Lung (tissue), 11 donors: ENCODE measurements at regions not wholly inside any gene's neighbourhood (a gene's known extent, or its start where the extent isn't known, plus 50 kb on each side); places are given as distances from the start of the nearest gene placed in this dataset.
A peak's percentile ranks its signal among the peaks of the same experiment; 100 is the strongest.

Experiments used
- ATAC-seq: fragments of 200-7000 bp; cut with Tn5 transposase; one replicate; pipeline ENCODE4 v1.9.1; 2020; ENCODE audit warnings: moderate number of reproducible peaks; ENCODE audit not compliant: insufficient read depth, low FRiP score
- DNase-seq, 3 donors: peaks; one replicate each; pipeline ENCODE4 v3.0.0-alpha.2; 2013 to 2017
- H3K27ac ChIP-seq, 2 donors: one replicate each; pipeline ENCODE4 v1.5.1; 2013; ENCODE audit warnings: mild to moderate bottlenecking in 2 of 2, moderate library complexity in 2 of 2, control low read depth in 1 of 2, inconsistent platforms in 1 of 2, low read depth in 1 of 2, low read length in 1 of 2
- H3K27me3 ChIP-seq, 3 donors: one replicate each; pipeline ENCODE4 v1.5.1; 2013; ENCODE audit warnings: low read length in 2 of 3; ENCODE audit not compliant: control insufficient read depth in 3 of 3, insufficient read depth in 3 of 3
- H3K36me3 ChIP-seq, 4 donors: one replicate each; pipeline ENCODE4 v1.5.1; 2013; ENCODE audit warnings: low read length in 4 of 4, mild to moderate bottlenecking in 1 of 4, moderate library complexity in 1 of 4; ENCODE audit not compliant: control insufficient read depth in 4 of 4, insufficient read depth in 4 of 4
- H3K4me1 ChIP-seq, 5 donors: one replicate each; pipeline ENCODE4 v1.5.1; 2013; ENCODE audit warnings: low read length in 5 of 5, mild to moderate bottlenecking in 2 of 5, moderate library complexity in 1 of 5; ENCODE audit not compliant: control insufficient read depth in 5 of 5, insufficient read depth in 5 of 5
- H3K4me3 ChIP-seq: one replicate; pipeline ENCODE4 v1.5.1; 2013; ENCODE audit warnings: mild to moderate bottlenecking, control low read depth, moderate library complexity
- H3K9ac ChIP-seq, 2 donors: one replicate each; pipeline ENCODE4 v1.5.1; 2013; ENCODE audit warnings: low read length in 2 of 2, control low read depth in 1 of 2; ENCODE audit not compliant: insufficient read depth in 1 of 2
- H3K9me3 ChIP-seq, 4 donors: one replicate each; pipeline ENCODE4 v1.5.1; 2013; ENCODE audit warnings: low read length in 3 of 4, mild to moderate bottlenecking in 1 of 4, moderate library complexity in 1 of 4; ENCODE audit not compliant: control insufficient read depth in 4 of 4, insufficient read depth in 3 of 4
- WGBS, 2 donors: extraction: QIAGEN DNeasy Blood & Tissue Kit; methylation state at CpG; one replicate each; pipeline ENCODE4 v1.1.7; 2013; 5-methylcytosine and 5-hydroxymethylcytosine counted together
- TF ChIP-seq, protein P1 (sequence below): IDR thresholded peaks from 2 replicates; pipeline ENCODE4 v1.5.1; 2012; ENCODE audit warnings: mild to moderate bottlenecking; ENCODE audit errors: control extremely low read depth, extremely low read depth
- donor health status: control.
- donor health status: control.
- donor health status: Bipolar disorder and iron deficiency.
- donor health status: healthy.
- donor health status: DM: yes; HTN: yes; CAD: no.

DNA sequence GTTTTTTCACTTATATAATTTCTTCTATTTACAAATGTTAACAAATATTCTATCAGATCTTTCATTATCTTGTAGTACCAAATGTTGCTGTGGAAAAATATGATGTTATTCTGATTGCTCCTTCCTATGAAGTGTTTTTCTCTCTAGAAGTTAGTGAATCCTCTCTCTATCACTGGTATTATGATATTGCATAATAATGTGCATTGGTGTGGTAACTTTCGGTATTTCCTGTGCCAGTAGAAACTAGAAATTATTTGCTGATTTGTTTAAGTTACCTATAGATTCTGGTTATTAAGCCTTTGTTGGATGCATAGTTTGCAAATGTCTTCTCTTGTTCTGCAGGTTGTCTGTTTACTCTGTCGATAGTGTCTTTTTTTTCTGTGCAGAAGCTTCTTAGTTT, 342.5 kb downstream of the CENPW start:
- Histone ChIP-seq H3K27me3 (no peaks in the 10 kb centered on the region), H3K4me1 (no peaks in the 10 kb centered on the region), H3K36me3 (no peaks in the 10 kb centered on the region), H3K4me3 (no peak overlapping the region), H3K9me3 (peaks cover 0 to 2% (median under 1%) of the 10 kb centered on the region in 4 donors), H3K9ac (no peak overlapping the region), H3K27ac (no peak overlapping the region)
- DNase-seq (peak in 2 of 3 donors; percentile 9 to 32), ATAC-seq (no peak)
- TF ChIP-seq, protein P1, sequence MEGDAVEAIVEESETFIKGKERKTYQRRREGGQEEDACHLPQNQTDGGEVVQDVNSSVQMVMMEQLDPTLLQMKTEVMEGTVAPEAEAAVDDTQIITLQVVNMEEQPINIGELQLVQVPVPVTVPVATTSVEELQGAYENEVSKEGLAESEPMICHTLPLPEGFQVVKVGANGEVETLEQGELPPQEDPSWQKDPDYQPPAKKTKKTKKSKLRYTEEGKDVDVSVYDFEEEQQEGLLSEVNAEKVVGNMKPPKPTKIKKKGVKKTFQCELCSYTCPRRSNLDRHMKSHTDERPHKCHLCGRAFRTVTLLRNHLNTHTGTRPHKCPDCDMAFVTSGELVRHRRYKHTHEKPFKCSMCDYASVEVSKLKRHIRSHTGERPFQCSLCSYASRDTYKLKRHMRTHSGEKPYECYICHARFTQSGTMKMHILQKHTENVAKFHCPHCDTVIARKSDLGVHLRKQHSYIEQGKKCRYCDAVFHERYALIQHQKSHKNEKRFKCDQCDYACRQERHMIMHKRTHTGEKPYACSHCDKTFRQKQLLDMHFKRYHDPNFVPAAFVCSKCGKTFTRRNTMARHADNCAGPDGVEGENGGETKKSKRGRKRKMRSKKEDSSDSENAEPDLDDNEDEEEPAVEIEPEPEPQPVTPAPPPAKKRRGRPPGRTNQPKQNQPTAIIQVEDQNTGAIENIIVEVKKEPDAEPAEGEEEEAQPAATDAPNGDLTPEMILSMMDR, result no peak
- WGBS, 2 donors, result 73 to 80% methylated on average over 2 of the region's 2 CpGs

DNA sequence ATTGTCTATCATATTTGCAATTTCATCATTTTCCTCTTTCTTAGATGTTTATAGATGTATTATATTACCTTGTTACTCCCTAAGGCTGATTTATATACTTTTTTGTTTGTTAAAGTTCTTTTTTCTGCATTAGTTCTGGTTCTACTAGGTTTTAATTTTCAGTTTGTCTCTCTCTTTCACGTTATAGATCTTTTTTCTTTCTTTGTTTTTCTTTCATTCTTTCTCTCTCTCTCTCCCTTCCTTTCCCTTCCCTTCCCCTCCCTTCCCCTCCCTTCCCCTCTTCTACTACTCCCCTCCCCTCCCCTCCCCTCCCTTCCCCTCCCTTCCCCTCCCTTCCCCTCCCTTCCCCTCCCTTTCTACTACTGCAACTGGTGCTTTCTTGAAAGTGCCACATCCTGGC, 345.3 kb downstream of the CENPW start:
- Histone ChIP-seq H3K36me3 (no peaks in the 10 kb centered on the region), H3K4me1 (no peaks in the 10 kb centered on the region), H3K4me3 (no peak overlapping the region), H3K9ac (no peak overlapping the region), H3K9me3 (peaks cover 0 to 2% (median under 1%) of the 10 kb centered on the region in 4 donors), H3K27me3 (no peaks in the 10 kb centered on the region), H3K27ac (no peak overlapping the region)
- TF ChIP-seq, protein P1, result no peak
- no peak for DNase-seq
- WGBS, 2 donors, result 77% methylated on average over 1 of the region's 1 CpG
- ATAC-seq, result no peak

DNA sequence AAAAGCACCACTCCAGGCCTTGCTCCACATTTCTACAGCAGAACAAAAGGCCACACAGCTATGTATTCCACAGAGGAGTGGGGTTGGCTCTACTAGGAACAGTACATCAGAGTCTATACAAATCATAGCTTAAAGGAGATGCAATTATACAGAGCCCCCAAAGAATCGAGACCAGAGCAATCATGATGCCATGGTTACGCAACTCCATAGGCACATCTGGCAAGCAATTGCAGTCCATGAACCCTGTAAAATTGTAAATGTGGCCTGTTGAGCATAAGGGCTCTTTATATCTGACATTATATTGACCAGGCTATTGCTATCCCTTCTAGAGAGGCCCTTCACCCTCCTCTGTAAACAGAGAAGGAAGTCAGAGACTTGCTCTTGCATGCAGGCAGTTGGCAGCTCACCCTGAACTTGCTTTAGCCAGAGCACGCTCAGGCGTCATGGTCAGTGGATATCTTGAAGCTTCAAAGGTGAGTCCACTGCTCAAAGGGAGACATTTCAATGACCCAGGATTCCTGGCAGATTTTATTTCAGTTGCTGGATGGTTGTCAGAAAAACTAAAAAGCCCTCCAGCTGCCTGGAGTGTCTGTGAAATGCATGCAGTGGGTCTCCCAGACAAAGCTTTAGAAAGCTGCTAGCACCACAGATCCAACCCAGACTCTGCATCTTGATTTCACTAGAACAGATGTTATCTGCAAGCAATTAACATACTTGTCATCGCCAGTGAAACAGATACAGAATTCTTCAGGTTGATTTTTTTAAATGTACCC, 357.2 kb downstream of the CENPW start:
- H3K36me3 ChIP-seq, result no peaks in the 10 kb centered on the region
- no peaks in the 10 kb centered on the region for H3K27me3 ChIP-seq
- no peak overlapping the region for H3K9ac ChIP-seq
- no peaks in the 10 kb centered on the region for H3K4me1 ChIP-seq
- no peak overlapping the region for H3K4me3 ChIP-seq
- 56 to 73% methylated on average over 5 of the region's 5 CpGs for WGBS, 2 donors
- DNase-seq (peak in 2 of 3 donors; percentile 2 to 13), ATAC-seq (no peak)
- peak overlapping the region in 1 of 2 donors; percentile 31 for H3K27ac ChIP-seq
- TF ChIP-seq, protein P1, result no peak
- no peaks in the 10 kb centered on the region for H3K9me3 ChIP-seq

- Histone ChIP-seq H3K4me3 (no peak overlapping the region), H3K27me3 (no peaks in the 10 kb centered on the region), H3K9me3 (no peaks in the 10 kb centered on the region), H3K9ac (no peak overlapping the region), H3K36me3 (no peaks in the 10 kb centered on the region), H3K4me1 (no peaks in the 10 kb centered on the region), H3K27ac (no peak overlapping the region)
- 41 to 49% methylated on average over 3 of the region's 3 CpGs for WGBS, 2 donors
- ATAC-seq (no peak), DNase-seq (no peak)
- TF ChIP-seq, protein P1, result no peak
Measured at GRCh38 chr6:126698732-126699240, 358.9 kb downstream of the CENPW start.
